HEK293T (cell line): ENCODE measurements at regions not wholly inside any gene's neighbourhood (a gene's known extent, or its start where the extent isn't known, plus 50 kb on each side); places are given as distances from the start of the nearest gene placed in this dataset.

Experiments
- CTCF ChIA-PET: fragments of 350-600 bp; formaldehyde crosslinking; extraction: SDS; loops from one replicate; lab custom pipeline; 2021; ENCODE audit warnings: antibody characterized with exemption, inconsistent platforms; lab: Yijun Ruan, JAX
- POLR2A ChIA-PET: fragments of 350-600 bp; formaldehyde crosslinking; extraction: SDS; loops from one replicate; lab custom pipeline; 2020; ENCODE audit warnings: antibody characterized with exemption, inconsistent platforms; lab: Yijun Ruan, JAX
- DNase-seq: peaks from one replicate; pipeline ENCODE4 v3.0.0; 2012; ENCODE audit warnings: mixed read lengths; ENCODE audit errors: extremely low spot score
- ARNT ChIP-seq: fragments of 450-650 bp; IDR thresholded peaks from 2 replicates; pipeline ENCODE4 v1.6.1; 2017; ENCODE audit warnings: mild to moderate bottlenecking
- BHLHE40 ChIP-seq: fragments of 450-650 bp; IDR thresholded peaks from 2 replicates; pipeline ENCODE4 v1.6.1; 2016; ENCODE audit warnings: mild to moderate bottlenecking, moderate library complexity, borderline replicate concordance
- CTBP1 ChIP-seq: fragments of 450-650 bp; IDR thresholded peaks from 2 replicates; pipeline ENCODE4 v1.6.1; 2016; ENCODE audit warnings: borderline replicate concordance
- ELF4 ChIP-seq: fragments of 450-650 bp; IDR thresholded peaks from 2 replicates; pipeline ENCODE4 v1.6.1; 2017; ENCODE audit warnings: antibody characterized with exemption
- FOXA1 ChIP-seq: fragments of 450-650 bp; IDR thresholded peaks from 2 replicates; pipeline ENCODE4 v1.6.1; 2016; ENCODE audit warnings: mild to moderate bottlenecking
- FOXK2 ChIP-seq: fragments of 450-650 bp; IDR thresholded peaks from 2 replicates; pipeline ENCODE4 v1.6.1; 2016; ENCODE audit warnings: mild to moderate bottlenecking
- FOXM1 ChIP-seq: fragments of 450-650 bp; IDR thresholded peaks from 2 replicates; pipeline ENCODE4 v1.6.1; 2017; ENCODE audit warnings: mild to moderate bottlenecking, borderline replicate concordance
- HDGF ChIP-seq: fragments of 450-650 bp; IDR thresholded peaks from 2 replicates; pipeline ENCODE4 v1.6.1; 2017; ENCODE audit warnings: antibody characterized with exemption, borderline replicate concordance
- L3MBTL2 ChIP-seq: fragments of 450-650 bp; conservative IDR thresholded peaks from 2 replicates; pipeline ENCODE4 v1.6.1; 2016; ENCODE audit warnings: mild to moderate bottlenecking
- LEF1 ChIP-seq: fragments of 450-650 bp; IDR thresholded peaks from 2 replicates; pipeline ENCODE4 v1.6.1; 2017; ENCODE audit warnings: mild to moderate bottlenecking, borderline replicate concordance
- NFRKB ChIP-seq: fragments of 450-650 bp; IDR thresholded peaks from 2 replicates; pipeline ENCODE4 v1.6.1; 2016; ENCODE audit warnings: mild to moderate bottlenecking, moderate library complexity
- PKNOX1 ChIP-seq: fragments of 450-650 bp; IDR thresholded peaks from 2 replicates; pipeline ENCODE4 v1.6.1; 2016
- SP1 ChIP-seq: fragments of 450-650 bp; IDR thresholded peaks from 2 replicates; pipeline ENCODE4 v1.6.1; 2017
- SUZ12 ChIP-seq: fragments of 450-650 bp; IDR thresholded peaks from 2 replicates; pipeline ENCODE4 v1.6.1; 2016; ENCODE audit warnings: mild to moderate bottlenecking
- TARDBP ChIP-seq: fragments of 450-650 bp; IDR thresholded peaks from 2 replicates; pipeline ENCODE4 v1.6.1; 2016
- ZNF384 ChIP-seq: fragments of 450-650 bp; IDR thresholded peaks from 2 replicates; pipeline ENCODE4 v1.6.1; 2016

- no peak for DNase-seq
- ChIA-PET CTCF (interaction anchor here (0.8 kb wide), 1 partner anchor 18 kb away, joined by 3 read pairs; no protein-coding TSS in a partner anchor), POLR2A (no interaction called here)
- TF ChIP-seq TARDBP = no peak
- TF ChIP-seq L3MBTL2 = no peak
- TF ChIP-seq FOXA1 = no peak
- TF ChIP-seq CTBP1 = no peak
- no peak for TF ChIP-seq ARNT
- no peak for TF ChIP-seq ELF4
- TF ChIP-seq SUZ12 = no peak
- no peak for TF ChIP-seq HDGF
- TF ChIP-seq SP1 = no peak
- no peak for TF ChIP-seq LEF1
- no peak for TF ChIP-seq PKNOX1
- TF ChIP-seq NFRKB = no peak
- no peak for TF ChIP-seq FOXK2
- TF ChIP-seq BHLHE40 = no peak
- no peak for TF ChIP-seq ZNF384
- TF ChIP-seq FOXM1 = no peak
These were observed 178.5 kb upstream of the CTSO start for GRCh38 chr4:156132196-156132595.

- POLR2A ChIA-PET = no interaction called here
- TF ChIP-seq PKNOX1 = no peak
- TF ChIP-seq SP1 = no peak
- TF ChIP-seq L3MBTL2 = no peak
- TF ChIP-seq BHLHE40 = no peak
- no peak for TF ChIP-seq FOXM1
- TF ChIP-seq SUZ12 = no peak
- TF ChIP-seq FOXA1 = no peak
- no peak for TF ChIP-seq CTBP1
- TF ChIP-seq FOXK2 = no peak
- CTCF ChIA-PET = no interaction called here
- DNase-seq = no peak
These were observed 174.9 kb upstream of the CTSO start for GRCh38 chr4:156128616-156129015.

GRCh38 chr4:156118507-156119220 is 165.0 kb upstream of the CTSO start:
- DNase-seq = no peak
- CTCF ChIA-PET = no interaction called here
- POLR2A ChIA-PET = no interaction called here
- no peak for TF ChIP-seq BHLHE40
- no peak for TF ChIP-seq CTBP1
- no peak for TF ChIP-seq SP1
- TF ChIP-seq FOXM1 = no peak
- no peak for TF ChIP-seq L3MBTL2

- DNase-seq = no peak
- POLR2A ChIA-PET = interaction anchor here (0.7 kb wide), 1 partner anchor 164 kb away, joined by 3 read pairs; the partner anchor contains the start of gene CTSO
- CTCF ChIA-PET = no interaction called here
- TF ChIP-seq FOXK2 (no peak), FOXM1 (no peak), SUZ12 (no peak), HDGF (no peak), TARDBP (no peak), ZNF384 (no peak), FOXA1 (no peak), LEF1 (no peak), ARNT (no peak), NFRKB (no peak), L3MBTL2 (no peak), CTBP1 (no peak), PKNOX1 (no peak), BHLHE40 (no peak), ELF4 (no peak)
These were observed 164.1 kb upstream of the CTSO start for GRCh38 chr4:156117743-156118142.

GRCh38 chr4:156116991-156117390 is 163.3 kb upstream of the CTSO start:
- DNase-seq = no peak
- ChIA-PET POLR2A (no interaction called here), CTCF (no interaction called here)
- no peak for TF ChIP-seq SUZ12
- no peak for TF ChIP-seq FOXK2
- TF ChIP-seq SP1 = no peak
- TF ChIP-seq PKNOX1 = no peak
- no peak for TF ChIP-seq NFRKB
- TF ChIP-seq L3MBTL2 = no peak
- no peak for TF ChIP-seq FOXM1
- TF ChIP-seq FOXA1 = no peak
- TF ChIP-seq TARDBP = no peak
- no peak for TF ChIP-seq HDGF
- no peak for TF ChIP-seq ELF4
- no peak for TF ChIP-seq LEF1
- TF ChIP-seq BHLHE40 = no peak
- TF ChIP-seq ZNF384 = no peak
- TF ChIP-seq ARNT = no peak
- TF ChIP-seq CTBP1 = no peak
